GM23248 (cell line): ENCODE measurements at regions not wholly inside any gene's neighbourhood (a gene's known extent, or its start where the extent isn't known, plus 50 kb on each side); places are given as distances from the start of the nearest gene placed in this dataset.

ENCODE experiments used
- EZH2 ChIP-seq: fragments of 200-600 bp; sonication (generic); IDR thresholded peaks from 2 replicates; pipeline ENCODE4 v1.6.1; 2018; ENCODE audit warnings: antibody characterized with exemption, mild to moderate bottlenecking; ENCODE audit not compliant: insufficient read depth, poor library complexity, severe bottlenecking
- EZH2phosphoT487 ChIP-seq: fragments of 200-600 bp; sonication (generic); IDR thresholded peaks from 2 replicates; pipeline ENCODE4 v1.6.1; 2018; ENCODE audit warnings: antibody characterized with exemption, moderate library complexity, mild to moderate bottlenecking, low read depth; ENCODE audit not compliant: insufficient read depth

DNA sequence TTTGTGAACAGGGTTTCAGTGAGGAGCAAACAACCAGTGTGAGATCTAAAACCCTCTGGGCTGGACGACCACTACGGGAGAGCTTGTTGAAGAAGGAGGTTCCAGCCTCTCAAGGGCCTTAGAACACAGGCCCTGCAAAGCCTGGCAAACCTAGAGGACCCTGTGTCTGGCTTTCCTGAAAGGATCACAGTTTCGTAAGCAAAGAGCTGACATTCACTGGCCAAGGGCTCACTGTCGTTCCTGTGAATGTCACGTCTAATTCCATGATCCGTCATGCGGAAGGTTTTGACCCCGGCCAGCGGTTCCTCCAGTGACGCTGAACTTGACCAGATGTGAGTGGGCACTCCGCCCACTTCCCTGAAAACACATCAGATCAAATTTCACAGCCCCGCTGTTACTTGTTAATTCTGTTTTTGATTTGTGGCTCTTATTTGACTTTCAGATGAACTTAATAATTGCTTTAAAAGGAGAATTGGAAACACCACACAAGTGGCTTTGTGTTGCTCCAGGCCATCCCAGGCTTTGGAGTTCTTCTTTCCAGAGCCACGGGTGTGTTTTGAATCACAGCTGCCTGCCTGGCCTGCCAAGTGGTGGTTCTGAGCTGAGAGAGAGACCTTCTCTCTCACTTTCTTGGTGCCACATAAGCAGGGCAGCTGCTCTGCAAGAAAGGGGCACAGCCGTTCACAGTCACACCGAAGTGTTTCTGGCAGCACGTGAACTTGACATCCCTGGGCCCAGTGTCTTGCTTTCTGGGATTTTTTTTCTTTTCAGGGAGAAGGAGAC lies 308.4 kb downstream of the NDUFA10 start:
- no peak for TF ChIP-seq EZH2
- TF ChIP-seq EZH2phosphoT487: no peak
